OCI-LY7 (cell line): ENCODE measurements at regions not wholly inside any gene's neighbourhood (a gene's known extent, or its start where the extent isn't known, plus 50 kb on each side); places are given as distances from the start of the nearest gene placed in this dataset.
A peak's percentile ranks its signal among the peaks of the same experiment; 100 is the strongest.
"Not testable (repeated sequence)": the region's sequence is repeated elsewhere in the genome, so short reads cannot be mapped to it uniquely, and the experiment has no call there.

Experiments used
- BruUV-seq: library from RNA; stranded (reverse); fragments of 400-500 nt; replicated peaks from 2 replicates; lab custom pipeline; 2021; lab: Mats Ljungman, UMichigan
- CTCF ChIA-PET: fragments of 300-600 bp; sonication (Branson Sonifier 250); formaldehyde crosslinking; loops from one replicate; lab custom pipeline; 2022; ENCODE audit warnings: antibody characterized with exemption; ENCODE audit not compliant: unreplicated experiment; lab: Charles Lee
- POLR2A ChIA-PET: fragments of 300-600 bp; sonication (Branson Sonifier 250); formaldehyde crosslinking; loops from one replicate; lab custom pipeline; 2022; ENCODE audit warnings: antibody characterized with exemption; lab: Charles Lee
- DNase-seq: peaks from one replicate; pipeline ENCODE4 v3.0.0-alpha.2; 2015; ENCODE audit warnings: low spot score
- H2AFZ ChIP-seq: fragments of 200-600 bp; sonication (generic), shearing (Covaris generic); 2 replicates; pipeline ENCODE4 v1.6.1; 2014; ENCODE audit warnings: mild to moderate bottlenecking, antibody characterized with exemption, low read length, moderate library complexity
- H3K27ac ChIP-seq: fragments of 200-600 bp; sonication (generic); 2 replicates; pipeline ENCODE4 v1.5.1; 2014; ENCODE audit warnings: mixed run types, low read depth, mild to moderate bottlenecking, moderate library complexity, low read length, inconsistent platforms; ENCODE audit not compliant: poor library complexity, severe bottlenecking
- H3K36me3 ChIP-seq: fragments of 200-600 bp; sonication (generic); 2 replicates; pipeline ENCODE4 v1.6.1; 2014; ENCODE audit warnings: mild to moderate bottlenecking, antibody characterized with exemption, low read length, moderate library complexity, mixed read lengths; ENCODE audit not compliant: insufficient read depth
- H3K4me1 ChIP-seq: fragments of 200-600 bp; sonication (generic); 2 replicates; pipeline ENCODE4 v1.5.1; 2014; ENCODE audit warnings: mild to moderate bottlenecking, low read length; ENCODE audit not compliant: insufficient read depth, poor library complexity, severe bottlenecking
- H3K4me2 ChIP-seq: fragments of 200-600 bp; sonication (generic); 2 replicates; pipeline ENCODE4 v1.6.1; 2014; ENCODE audit warnings: mild to moderate bottlenecking, low read length
- H3K4me3 ChIP-seq: fragments of 200-600 bp; sonication (generic); 2 replicates; pipeline ENCODE4 v1.5.1; 2014; ENCODE audit warnings: mild to moderate bottlenecking, low read depth, low read length; ENCODE audit not compliant: poor library complexity, severe bottlenecking
- H3K79me2 ChIP-seq: fragments of 200-600 bp; sonication (generic); 2 replicates; pipeline ENCODE4 v1.6.1; 2016; ENCODE audit warnings: low read depth, mild to moderate bottlenecking, low read length, moderate library complexity, mixed read lengths; ENCODE audit not compliant: insufficient read depth
- H3K9me2 ChIP-seq: fragments of 200-600 bp; sonication (generic); 2 replicates; pipeline ENCODE4 v1.6.1; 2016; ENCODE audit warnings: mild to moderate bottlenecking, low read length, mixed read lengths; ENCODE audit not compliant: insufficient read depth
- H3K9me3 ChIP-seq: fragments of 200-600 bp; sonication (generic); 2 replicates; pipeline ENCODE4 v1.6.1; 2014; ENCODE audit warnings: mild to moderate bottlenecking, mixed run types, low read length, mixed read lengths
- H4K20me1 ChIP-seq: fragments of 200-600 bp; sonication (generic); 2 replicates; pipeline ENCODE4 v1.6.1; 2014; ENCODE audit warnings: mild to moderate bottlenecking, antibody characterized with exemption, low read length, moderate library complexity, mixed read lengths; ENCODE audit not compliant: insufficient read depth
- EZH2phosphoT487 ChIP-seq: fragments of 200-600 bp; sonication (generic); IDR thresholded peaks from 2 replicates; pipeline ENCODE4 v1.6.1; 2018; ENCODE audit warnings: low read depth, borderline replicate concordance, mild to moderate bottlenecking, mixed run types, antibody characterized with exemption, low read length, moderate library complexity, mixed read lengths
- intact Hi-C: fragments of 100-400 bp; cut with micrococcal nuclease; formaldehyde crosslinking; loops from one replicate; pipeline ENCODE4 v1.10.0; 2022; ENCODE audit not compliant: unreplicated experiment
- TF ChIP-seq, protein P1 (sequence below): fragments of 200-600 bp; sonication (generic); conservative IDR thresholded peaks from 2 replicates; pipeline ENCODE4 v1.5.1; 2014; ENCODE audit warnings: mild to moderate bottlenecking, antibody characterized with exemption, low read length, moderate library complexity, mixed read lengths

GRCh38 chr12:46983959-46984841 lies 95.2 kb upstream of the PCED1B start:
- H3K9me3 ChIP-seq, result no peaks in the 10 kb centered on the region
- intact Hi-C loops, result no loop called here

GRCh38 chr12:46985816-46986215 lies 93.6 kb upstream of the PCED1B start:
- TF ChIP-seq EZH2phosphoT487, result no peak
- TF ChIP-seq, protein P1, sequence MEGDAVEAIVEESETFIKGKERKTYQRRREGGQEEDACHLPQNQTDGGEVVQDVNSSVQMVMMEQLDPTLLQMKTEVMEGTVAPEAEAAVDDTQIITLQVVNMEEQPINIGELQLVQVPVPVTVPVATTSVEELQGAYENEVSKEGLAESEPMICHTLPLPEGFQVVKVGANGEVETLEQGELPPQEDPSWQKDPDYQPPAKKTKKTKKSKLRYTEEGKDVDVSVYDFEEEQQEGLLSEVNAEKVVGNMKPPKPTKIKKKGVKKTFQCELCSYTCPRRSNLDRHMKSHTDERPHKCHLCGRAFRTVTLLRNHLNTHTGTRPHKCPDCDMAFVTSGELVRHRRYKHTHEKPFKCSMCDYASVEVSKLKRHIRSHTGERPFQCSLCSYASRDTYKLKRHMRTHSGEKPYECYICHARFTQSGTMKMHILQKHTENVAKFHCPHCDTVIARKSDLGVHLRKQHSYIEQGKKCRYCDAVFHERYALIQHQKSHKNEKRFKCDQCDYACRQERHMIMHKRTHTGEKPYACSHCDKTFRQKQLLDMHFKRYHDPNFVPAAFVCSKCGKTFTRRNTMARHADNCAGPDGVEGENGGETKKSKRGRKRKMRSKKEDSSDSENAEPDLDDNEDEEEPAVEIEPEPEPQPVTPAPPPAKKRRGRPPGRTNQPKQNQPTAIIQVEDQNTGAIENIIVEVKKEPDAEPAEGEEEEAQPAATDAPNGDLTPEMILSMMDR, result no peak
- Histone ChIP-seq H2AFZ (no peak overlapping the region), H4K20me1 (no peaks in the 10 kb centered on the region), H3K9me3 (no peaks in the 10 kb centered on the region), H3K27ac (no peak overlapping the region), H3K36me3 (no peaks in the 10 kb centered on the region), H3K4me1 (no peaks in the 10 kb centered on the region), H3K4me2 (no peak overlapping the region), H3K9me2 (no peaks in the 10 kb centered on the region), H3K79me2 (no peaks in the 10 kb centered on the region), H3K4me3 (no peak overlapping the region)
- intact Hi-C loops, result no loop called here
- CTCF ChIA-PET, result no interaction called here
- no TSS peak for BruUV-seq
- no peak for DNase-seq
- POLR2A ChIA-PET, result interaction anchor here (0.6 to 0.7 kb wide), 2 partner anchors 543 to 897 kb away, joined by 4 read pairs; no protein-coding TSS in a partner anchor

More at GRCh38 chr12:46983959-46984841, 95.2 kb upstream of the PCED1B start:
- Histone ChIP-seq H3K79me2 (no peaks in the 10 kb centered on the region), H4K20me1 (no peaks in the 10 kb centered on the region), H3K9me2 (no peaks in the 10 kb centered on the region), H2AFZ (no peak overlapping the region), H3K4me1 (no peaks in the 10 kb centered on the region), H3K36me3 (no peaks in the 10 kb centered on the region), H3K4me2 (no peak overlapping the region), H3K4me3 (no peak overlapping the region), H3K27ac (no peak overlapping the region)
- CTCF ChIA-PET, result interaction anchor here (0.5 to 0.6 kb wide), 2 partner anchors 16 to 859 kb away, joined by 4 to 5 read pairs; no protein-coding TSS in a partner anchor
- DNase-seq, result peak; percentile 49
- POLR2A ChIA-PET, result interaction anchor here (0.6 kb wide), 1 partner anchor 958 kb away, joined by 3 read pairs; no protein-coding TSS in a partner anchor
- TF ChIP-seq, protein P1, result peak; percentile 84
- no peak for TF ChIP-seq EZH2phosphoT487
- BruUV-seq, result no TSS peak

DNA sequence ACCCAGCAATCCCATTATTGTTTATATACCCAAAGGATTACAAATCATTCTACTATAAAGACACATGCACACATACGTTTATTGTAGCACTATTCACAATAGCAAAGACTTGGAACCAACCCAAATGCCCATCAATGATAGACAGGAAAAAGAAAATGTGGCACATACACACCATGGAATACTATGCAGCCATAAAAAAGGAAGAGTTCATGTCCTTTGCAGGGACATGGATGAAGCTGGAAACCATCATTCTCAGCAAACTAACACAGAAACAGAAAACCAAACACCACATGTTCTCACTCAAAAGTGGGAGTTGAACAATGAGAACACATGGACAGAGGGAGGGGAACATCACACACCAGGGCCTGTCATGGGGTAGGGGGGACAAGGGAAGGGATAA lies 91.3 kb upstream of the PCED1B start:
- H3K4me3 ChIP-seq, H2AFZ ChIP-seq, H3K4me2 ChIP-seq, CTCF ChIA-PET, H3K36me3 ChIP-seq, intact Hi-C loops, H3K9me2 ChIP-seq, H3K4me1 ChIP-seq, H3K9me3 ChIP-seq, DNase-seq, H3K27ac ChIP-seq, BruUV-seq, H3K79me2 ChIP-seq, H4K20me1 ChIP-seq: not testable (repeated sequence)
- POLR2A ChIA-PET, result interaction anchor here (0.6 kb wide), 1 partner anchor 132 kb away, joined by 3 read pairs; no protein-coding TSS in a partner anchor
